Kidney glomerular epithelial cell (primary cell): ENCODE measurements at regions not wholly inside any gene's neighbourhood (a gene's known extent, or its start where the extent isn't known, plus 50 kb on each side); places are given as distances from the start of the nearest gene placed in this dataset.
"Not testable (repeated sequence)": the region's sequence is repeated elsewhere in the genome, so short reads cannot be mapped to it uniquely, and the experiment has no call there.

Source experiments
- DNase-seq: peaks from one replicate; lab custom pipeline; 2025; lab: John Stamatoyannopoulos, UW

- DNase-seq: not testable (repeated sequence)
Measured at GRCh38 chr12:128113250-128113649, 153.7 kb upstream of the TMEM132C start.

- no peak for DNase-seq
Measured at GRCh38 chr12:128114485-128114884, 152.5 kb upstream of the TMEM132C start.

- DNase-seq: no peak
Measured at GRCh38 chr12:128116537-128116936, 150.4 kb upstream of the TMEM132C start.

GRCh38 chr12:128120035-128120434, 146.9 kb upstream of the TMEM132C start:
- no peak for DNase-seq

- DNase-seq: no peak
Measured at GRCh38 chr12:128121424-128121823, 145.5 kb upstream of the TMEM132C start.

GRCh38 chr12:128123096-128123495, 143.9 kb upstream of the TMEM132C start:
- no peak for DNase-seq

- no peak for DNase-seq
Measured at GRCh38 chr12:128131955-128132354, 135.0 kb upstream of the TMEM132C start.

- no peak for DNase-seq
Measured at GRCh38 chr12:128133321-128134073, 133.5 kb upstream of the TMEM132C start.

- no peak for DNase-seq
Measured at GRCh38 chr12:128137140-128137539, 129.8 kb upstream of the TMEM132C start.

- no peak for DNase-seq
Measured at GRCh38 chr12:128138125-128138524, 128.8 kb upstream of the TMEM132C start.

- no peak for DNase-seq
Measured at GRCh38 chr12:128140551-128140950, 126.4 kb upstream of the TMEM132C start.

- DNase-seq: no peak
Measured at GRCh38 chr12:128150961-128151360, 116.0 kb upstream of the TMEM132C start.

GRCh38 chr12:128155571-128155970, 111.4 kb upstream of the TMEM132C start:
- DNase-seq: no peak

GRCh38 chr12:128163086-128163485, 103.9 kb upstream of the TMEM132C start:
- no peak for DNase-seq

- no peak for DNase-seq
Measured at GRCh38 chr12:128164533-128164932, 102.4 kb upstream of the TMEM132C start.

GRCh38 chr12:128165387-128165786, 101.6 kb upstream of the TMEM132C start:
- no peak for DNase-seq

- no peak for DNase-seq
Measured at GRCh38 chr12:128168273-128168672, 98.7 kb upstream of the TMEM132C start.

GRCh38 chr12:128170181-128170580, 96.8 kb upstream of the TMEM132C start:
- no peak for DNase-seq

GRCh38 chr12:128178565-128178964, 88.4 kb upstream of the TMEM132C start:
- DNase-seq: no peak

- peak; percentile 6 for DNase-seq
Measured at GRCh38 chr12:128178966-128179365, 88.0 kb upstream of the TMEM132C start.

GRCh38 chr12:128180166-128180565, 86.8 kb upstream of the TMEM132C start:
- no peak for DNase-seq

- no peak for DNase-seq
Measured at GRCh38 chr12:128190052-128190451, 76.9 kb upstream of the TMEM132C start.

GRCh38 chr12:128190614-128191013, 76.4 kb upstream of the TMEM132C start:
- DNase-seq: no peak

- DNase-seq: no peak
Measured at GRCh38 chr12:128191380-128191779, 75.6 kb upstream of the TMEM132C start.
